ENCODE measurements at regions not wholly inside any gene's neighbourhood (a gene's known extent, or its start where the extent isn't known, plus 50 kb on each side); places are given as distances from the start of the nearest gene placed in this dataset.

GRCh38 chr13:31437975-31438374 lies 238.2 kb downstream of the B3GLCT start:
- Histone ChIP-seq H3K36me3 (ENCODE audit: control insufficient read depth in 4 of 4, insufficient read depth in 3 of 4, low read depth in 1 of 4, low read length in 3 of 4) (no peaks in the 10 kb centered on the region), H3K9ac (ENCODE audit: low read depth in 1 of 2, low read length in 2 of 2) (no peak overlapping the region), H3K27me3 (ENCODE audit: control insufficient read depth in 4 of 4, insufficient read depth in 4 of 4, low read length in 3 of 4) (peaks cover 0 to 6% (median 2%) of the 10 kb centered on the region in 4 donors), H3K9me3 (ENCODE audit: control insufficient read depth in 4 of 4, low read length in 3 of 4) (no peaks in the 10 kb centered on the region), H3K4me3 (ENCODE audit: low read depth in 1 of 3, low read length in 3 of 3) (no peak overlapping the region), H3K4me1 (ENCODE audit: control insufficient read depth in 4 of 4, insufficient read depth in 4 of 4, low read length in 3 of 4) (no peaks in the 10 kb centered on the region), H3K27ac (ENCODE audit: low read depth in 1 of 2, low read length in 2 of 2) (no peak overlapping the region)
- DNase-seq (ENCODE audit: low spot score): no peak
- TF ChIP-seq JUND (IDR thresholded peaks at IDR 0.05): no peak
- no peak for TF ChIP-seq FOXA2 (IDR thresholded peaks at IDR 0.05)
- no peak for TF ChIP-seq REST (IDR thresholded peaks at IDR 0.05)
- TF ChIP-seq TAF1 (conservative IDR thresholded peaks at IDR 0.05): no peak
- 81% methylated on average over 3 of the region's 3 CpGs for WGBS

DNA sequence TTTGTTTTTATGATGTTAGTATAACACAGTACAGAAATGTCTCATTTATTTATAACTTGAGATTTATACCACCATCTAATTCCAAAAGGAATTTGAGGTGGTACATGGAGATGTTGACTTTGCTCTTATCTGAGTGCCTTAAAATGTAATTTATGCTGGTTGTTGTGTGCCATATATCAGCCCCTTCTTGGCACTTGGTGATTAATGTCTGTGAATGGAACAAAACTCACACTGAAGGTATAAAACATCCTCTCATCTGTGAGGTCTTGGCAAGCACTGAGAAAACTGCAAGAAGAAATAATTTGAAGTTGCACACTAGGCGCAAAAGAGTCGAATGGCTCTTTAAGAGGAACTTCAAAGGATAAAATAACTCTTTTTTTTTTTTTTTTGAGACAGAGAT lies 240.4 kb downstream of the B3GLCT start:
- no peak for DNase-seq (ENCODE audit: low spot score)
- WGBS: 91% methylated on average over 2 of the region's 2 CpGs
- H3K36me3 ChIP-seq (ENCODE audit: control insufficient read depth in 4 of 4, insufficient read depth in 3 of 4, low read depth in 1 of 4, low read length in 3 of 4): no peaks in the 10 kb centered on the region
- no peaks in the 10 kb centered on the region for H3K4me1 ChIP-seq (ENCODE audit: control insufficient read depth in 4 of 4, insufficient read depth in 4 of 4, low read length in 3 of 4)
- no peak overlapping the region for H3K27ac ChIP-seq (ENCODE audit: low read depth in 1 of 2, low read length in 2 of 2)
- H3K27me3 ChIP-seq (ENCODE audit: control insufficient read depth in 4 of 4, insufficient read depth in 4 of 4, low read length in 3 of 4): peaks cover 0 to 9% (median 2%) of the 10 kb centered on the region in 4 donors
- TF ChIP-seq, protein P1, sequence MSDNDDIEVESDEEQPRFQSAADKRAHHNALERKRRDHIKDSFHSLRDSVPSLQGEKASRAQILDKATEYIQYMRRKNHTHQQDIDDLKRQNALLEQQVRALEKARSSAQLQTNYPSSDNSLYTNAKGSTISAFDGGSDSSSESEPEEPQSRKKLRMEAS (IDR thresholded peaks at IDR 0.05): no peak
- TF ChIP-seq, protein P2, sequence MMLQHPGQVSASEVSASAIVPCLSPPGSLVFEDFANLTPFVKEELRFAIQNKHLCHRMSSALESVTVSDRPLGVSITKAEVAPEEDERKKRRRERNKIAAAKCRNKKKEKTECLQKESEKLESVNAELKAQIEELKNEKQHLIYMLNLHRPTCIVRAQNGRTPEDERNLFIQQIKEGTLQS (IDR thresholded peaks at IDR 0.05): no peak
- TF ChIP-seq GABPA (IDR thresholded peaks at IDR 0.05 in 1 of 2, conservative IDR thresholded peaks at IDR 0.05 in 1 of 2) (no peak), REST (IDR thresholded peaks at IDR 0.05) (no peak), YY1 (IDR thresholded peaks at IDR 0.05) (no peak), RXRA (IDR thresholded peaks at IDR 0.05) (no peak), HNF4G (IDR thresholded peaks at IDR 0.05) (no peak), EGR1 (IDR thresholded peaks at IDR 0.05; ENCODE audit: low read depth in 2 of 2) (no peak), TAF1 (conservative IDR thresholded peaks at IDR 0.05) (no peak), SP1 (IDR thresholded peaks at IDR 0.05) (no peak), RAD21 (IDR thresholded peaks at IDR 0.05) (no peak), FOXA1 (IDR thresholded peaks at IDR 0.05) (no peak), ZBTB33 (IDR thresholded peaks at IDR 0.05) (no peak), HNF4A (conservative IDR thresholded peaks at IDR 0.05) (no peak), NR2F2 (IDR thresholded peaks at IDR 0.05) (no peak), JUND (IDR thresholded peaks at IDR 0.05) (no peak), FOXA2 (IDR thresholded peaks at IDR 0.05) (no peak)
- TF ChIP-seq, protein P3, sequence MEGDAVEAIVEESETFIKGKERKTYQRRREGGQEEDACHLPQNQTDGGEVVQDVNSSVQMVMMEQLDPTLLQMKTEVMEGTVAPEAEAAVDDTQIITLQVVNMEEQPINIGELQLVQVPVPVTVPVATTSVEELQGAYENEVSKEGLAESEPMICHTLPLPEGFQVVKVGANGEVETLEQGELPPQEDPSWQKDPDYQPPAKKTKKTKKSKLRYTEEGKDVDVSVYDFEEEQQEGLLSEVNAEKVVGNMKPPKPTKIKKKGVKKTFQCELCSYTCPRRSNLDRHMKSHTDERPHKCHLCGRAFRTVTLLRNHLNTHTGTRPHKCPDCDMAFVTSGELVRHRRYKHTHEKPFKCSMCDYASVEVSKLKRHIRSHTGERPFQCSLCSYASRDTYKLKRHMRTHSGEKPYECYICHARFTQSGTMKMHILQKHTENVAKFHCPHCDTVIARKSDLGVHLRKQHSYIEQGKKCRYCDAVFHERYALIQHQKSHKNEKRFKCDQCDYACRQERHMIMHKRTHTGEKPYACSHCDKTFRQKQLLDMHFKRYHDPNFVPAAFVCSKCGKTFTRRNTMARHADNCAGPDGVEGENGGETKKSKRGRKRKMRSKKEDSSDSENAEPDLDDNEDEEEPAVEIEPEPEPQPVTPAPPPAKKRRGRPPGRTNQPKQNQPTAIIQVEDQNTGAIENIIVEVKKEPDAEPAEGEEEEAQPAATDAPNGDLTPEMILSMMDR (IDR thresholded peaks at IDR 0.05; ENCODE audit: low read depth, low read length, missing input control): no peak
- H3K9me3 ChIP-seq (ENCODE audit: control insufficient read depth in 4 of 4, low read length in 3 of 4): no peaks in the 10 kb centered on the region
- H3K4me3 ChIP-seq (ENCODE audit: low read depth in 1 of 3, low read length in 3 of 3): no peak overlapping the region
- H3K9ac ChIP-seq (ENCODE audit: low read depth in 1 of 2, low read length in 2 of 2): no peak overlapping the region
